Esophagus muscularis mucosa (tissue), 3 donors: ENCODE measurements at regions not wholly inside any gene's neighbourhood (a gene's known extent, or its start where the extent isn't known, plus 50 kb on each side); places are given as distances from the start of the nearest gene placed in this dataset.
A peak's percentile ranks its signal among the peaks of the same experiment; 100 is the strongest.

ENCODE experiments used
- POLR2A ChIP-seq: fragments of 450-650 bp; IDR thresholded peaks from one replicate; pipeline ENCODE4 v1.6.1; 2017; ENCODE audit warnings: antibody characterized with exemption, moderate library complexity, mild to moderate bottlenecking, low read depth
- TF ChIP-seq, protein P1 (sequence below), 3 experiments: fragments of 200-600 bp in 2 of 3; fragments of 450-650 bp in 1 of 3; sonication (generic) in 2 of 3; IDR thresholded peaks; one replicate each; pipeline ENCODE4 v1.5.1; 2017 to 2019; ENCODE audit warnings: antibody characterized with exemption in 3 of 3, mild to moderate bottlenecking in 2 of 3, moderate library complexity in 1 of 3

DNA sequence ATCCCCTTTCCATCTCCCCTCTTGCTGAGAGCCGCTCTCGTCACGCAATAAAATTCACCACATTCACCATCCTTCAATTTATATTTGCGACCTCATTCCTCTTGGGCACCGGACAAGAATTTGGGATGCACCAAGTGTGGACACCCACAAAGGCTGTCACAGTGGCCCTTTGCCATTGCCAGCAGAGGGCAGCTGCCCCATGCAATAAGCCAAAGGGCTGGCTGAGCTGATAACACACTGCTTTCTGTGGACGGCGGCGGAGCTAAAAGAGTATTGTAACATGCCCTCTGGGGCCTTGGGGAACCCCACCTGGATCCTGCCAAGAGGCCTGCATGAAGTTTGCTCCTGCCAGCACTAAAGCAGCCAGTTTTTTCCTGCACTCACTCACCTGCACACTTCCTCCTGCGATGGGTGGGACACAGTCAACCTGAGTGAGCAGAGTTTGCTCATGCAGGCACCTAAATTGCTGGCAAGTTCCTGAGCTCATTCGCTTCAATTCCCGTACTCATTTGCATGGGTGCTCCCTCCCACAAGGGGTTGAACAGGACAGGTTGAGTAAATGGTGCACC lies 792.3 kb upstream of the ADAMTS5 start:
- TF ChIP-seq, protein P1, sequence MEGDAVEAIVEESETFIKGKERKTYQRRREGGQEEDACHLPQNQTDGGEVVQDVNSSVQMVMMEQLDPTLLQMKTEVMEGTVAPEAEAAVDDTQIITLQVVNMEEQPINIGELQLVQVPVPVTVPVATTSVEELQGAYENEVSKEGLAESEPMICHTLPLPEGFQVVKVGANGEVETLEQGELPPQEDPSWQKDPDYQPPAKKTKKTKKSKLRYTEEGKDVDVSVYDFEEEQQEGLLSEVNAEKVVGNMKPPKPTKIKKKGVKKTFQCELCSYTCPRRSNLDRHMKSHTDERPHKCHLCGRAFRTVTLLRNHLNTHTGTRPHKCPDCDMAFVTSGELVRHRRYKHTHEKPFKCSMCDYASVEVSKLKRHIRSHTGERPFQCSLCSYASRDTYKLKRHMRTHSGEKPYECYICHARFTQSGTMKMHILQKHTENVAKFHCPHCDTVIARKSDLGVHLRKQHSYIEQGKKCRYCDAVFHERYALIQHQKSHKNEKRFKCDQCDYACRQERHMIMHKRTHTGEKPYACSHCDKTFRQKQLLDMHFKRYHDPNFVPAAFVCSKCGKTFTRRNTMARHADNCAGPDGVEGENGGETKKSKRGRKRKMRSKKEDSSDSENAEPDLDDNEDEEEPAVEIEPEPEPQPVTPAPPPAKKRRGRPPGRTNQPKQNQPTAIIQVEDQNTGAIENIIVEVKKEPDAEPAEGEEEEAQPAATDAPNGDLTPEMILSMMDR (IDR thresholded peaks at IDR 0.05) = peak in 2 of 3 experiments; percentile 15 to 26
- TF ChIP-seq POLR2A = no peak
